Sigmoid colon (tissue), 4 donors: ENCODE measurements at regions not wholly inside any gene's neighbourhood (a gene's known extent, or its start where the extent isn't known, plus 50 kb on each side); places are given as distances from the start of the nearest gene placed in this dataset.

Experiments used
- POLR2A ChIP-seq, 2 donors: fragments of 450-650 bp; IDR thresholded peaks; one replicate each; pipeline ENCODE4 v1.6.1; 2016; ENCODE audit warnings: antibody characterized with exemption in 2 of 2, mild to moderate bottlenecking in 2 of 2, moderate library complexity in 2 of 2
- POLR2AphosphoS5 ChIP-seq, 4 donors: sonication (generic); formaldehyde crosslinking; IDR thresholded peaks; one replicate each; pipeline ENCODE4 v1.6.1; 2017; ENCODE audit warnings: antibody characterized with exemption in 4 of 4
- TF ChIP-seq, protein P1 (sequence below), 4 experiments: fragments of 450-650 bp in 3 of 4; fragments of 200-600 bp in 1 of 4; IDR thresholded peaks; one replicate each; pipeline ENCODE4 v1.5.1; 2016 to 2019; ENCODE audit warnings: antibody characterized with exemption in 4 of 4, mild to moderate bottlenecking in 3 of 4, moderate library complexity in 2 of 4

DNA sequence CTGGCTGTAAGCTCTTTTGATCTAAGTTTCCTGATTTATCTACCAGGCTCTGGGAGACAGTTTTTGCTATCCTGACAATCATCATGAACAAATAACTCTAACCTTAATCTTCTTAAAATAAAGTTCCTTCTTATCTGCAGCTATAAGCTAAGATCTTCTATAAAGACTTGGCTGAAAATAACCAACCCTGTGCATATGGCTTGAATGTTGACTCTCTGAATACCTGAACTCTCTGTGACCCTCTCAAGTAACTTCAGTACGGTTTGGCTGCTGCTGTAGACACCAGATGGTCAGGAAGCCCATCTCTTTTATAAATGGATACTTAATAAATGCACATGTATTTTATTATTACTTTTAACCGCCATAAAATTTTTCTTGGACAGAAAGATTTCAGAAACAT is 412.4 kb upstream of the CBLB start:
- TF ChIP-seq, protein P1, sequence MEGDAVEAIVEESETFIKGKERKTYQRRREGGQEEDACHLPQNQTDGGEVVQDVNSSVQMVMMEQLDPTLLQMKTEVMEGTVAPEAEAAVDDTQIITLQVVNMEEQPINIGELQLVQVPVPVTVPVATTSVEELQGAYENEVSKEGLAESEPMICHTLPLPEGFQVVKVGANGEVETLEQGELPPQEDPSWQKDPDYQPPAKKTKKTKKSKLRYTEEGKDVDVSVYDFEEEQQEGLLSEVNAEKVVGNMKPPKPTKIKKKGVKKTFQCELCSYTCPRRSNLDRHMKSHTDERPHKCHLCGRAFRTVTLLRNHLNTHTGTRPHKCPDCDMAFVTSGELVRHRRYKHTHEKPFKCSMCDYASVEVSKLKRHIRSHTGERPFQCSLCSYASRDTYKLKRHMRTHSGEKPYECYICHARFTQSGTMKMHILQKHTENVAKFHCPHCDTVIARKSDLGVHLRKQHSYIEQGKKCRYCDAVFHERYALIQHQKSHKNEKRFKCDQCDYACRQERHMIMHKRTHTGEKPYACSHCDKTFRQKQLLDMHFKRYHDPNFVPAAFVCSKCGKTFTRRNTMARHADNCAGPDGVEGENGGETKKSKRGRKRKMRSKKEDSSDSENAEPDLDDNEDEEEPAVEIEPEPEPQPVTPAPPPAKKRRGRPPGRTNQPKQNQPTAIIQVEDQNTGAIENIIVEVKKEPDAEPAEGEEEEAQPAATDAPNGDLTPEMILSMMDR (IDR thresholded peaks at IDR 0.05): no peak
- TF ChIP-seq POLR2A (IDR thresholded peaks at IDR 0.05) (no peak), POLR2AphosphoS5 (IDR thresholded peaks at IDR 0.05) (no peak)
